T1000 (cell line): ENCODE measurements at regions not wholly inside any gene's neighbourhood (a gene's known extent, or its start where the extent isn't known, plus 50 kb on each side); places are given as distances from the start of the nearest gene placed in this dataset.

ENCODE experiments used
- DNase-seq: peaks from one replicate; lab custom pipeline; 2025; ENCODE audit warnings: mixed read lengths; lab: John Stamatoyannopoulos, UW

GRCh38 chr15:61534986-61535385, 305.9 kb upstream of the RORA start:
- DNase-seq, result no peak

- no peak for DNase-seq
These were observed 301.7 kb upstream of the RORA start for GRCh38 chr15:61530769-61531168.

GRCh38 chr15:61528581-61528910, 299.4 kb upstream of the RORA start:
- DNase-seq, result no peak

- DNase-seq, result no peak
These were observed 298.9 kb upstream of the RORA start for GRCh38 chr15:61527836-61528580.

GRCh38 chr15:61524545-61524944, 295.4 kb upstream of the RORA start:
- no peak for DNase-seq

GRCh38 chr15:61524086-61524485, 295.0 kb upstream of the RORA start:
- no peak for DNase-seq

GRCh38 chr15:61522411-61522810, 293.3 kb upstream of the RORA start:
- DNase-seq, result no peak

GRCh38 chr15:61521953-61522352, 292.9 kb upstream of the RORA start:
- DNase-seq, result no peak

GRCh38 chr15:61519296-61519695, 290.2 kb upstream of the RORA start:
- DNase-seq, result no peak

GRCh38 chr15:61518191-61518950, 289.3 kb upstream of the RORA start:
- DNase-seq, result no peak

GRCh38 chr15:61517776-61518175, 288.7 kb upstream of the RORA start:
- DNase-seq, result no peak

GRCh38 chr15:61517335-61517734, 288.2 kb upstream of the RORA start:
- DNase-seq, result no peak

- no peak for DNase-seq
These were observed 282.7 kb upstream of the RORA start for GRCh38 chr15:61511756-61512155.

GRCh38 chr15:61511089-61511488, 282.0 kb upstream of the RORA start:
- no peak for DNase-seq

GRCh38 chr15:61509327-61509840, 280.3 kb upstream of the RORA start:
- DNase-seq, result no peak

GRCh38 chr15:61503383-61503969, 274.4 kb upstream of the RORA start:
- DNase-seq, result no peak

- no peak for DNase-seq
These were observed 272.8 kb upstream of the RORA start for GRCh38 chr15:61501815-61502389.

GRCh38 chr15:61500951-61501620, 272.0 kb upstream of the RORA start:
- no peak for DNase-seq

- no peak for DNase-seq
These were observed 271.4 kb upstream of the RORA start for GRCh38 chr15:61500523-61500922.

- DNase-seq, result no peak
These were observed 270.3 kb upstream of the RORA start for GRCh38 chr15:61499376-61499775.

- DNase-seq, result no peak
These were observed 260.5 kb upstream of the RORA start for GRCh38 chr15:61489571-61489970.

- no peak for DNase-seq
These were observed 254.5 kb upstream of the RORA start for GRCh38 chr15:61483599-61483998.
